GM21526 (cell line): ENCODE measurements at regions not wholly inside any gene's neighbourhood (a gene's known extent, or its start where the extent isn't known, plus 50 kb on each side); places are given as distances from the start of the nearest gene placed in this dataset.
"Not testable (repeated sequence)": the region's sequence is repeated elsewhere in the genome, so short reads cannot be mapped to it uniquely, and the experiment has no call there.

Source experiments
- ATAC-seq: cut with Tn5 transposase; IDR thresholded peaks from one replicate; pipeline ENCODE4 v1.9.1; 2021; ENCODE audit warnings: moderate library complexity; ENCODE audit not compliant: unreplicated experiment, low FRiP score

- ATAC-seq = no peak
Measured at GRCh38 chr3:107465064-107465631, 57.6 kb upstream of the BBX start.

GRCh38 chr3:107468782-107469181, 54.0 kb upstream of the BBX start:
- ATAC-seq = no peak

DNA sequence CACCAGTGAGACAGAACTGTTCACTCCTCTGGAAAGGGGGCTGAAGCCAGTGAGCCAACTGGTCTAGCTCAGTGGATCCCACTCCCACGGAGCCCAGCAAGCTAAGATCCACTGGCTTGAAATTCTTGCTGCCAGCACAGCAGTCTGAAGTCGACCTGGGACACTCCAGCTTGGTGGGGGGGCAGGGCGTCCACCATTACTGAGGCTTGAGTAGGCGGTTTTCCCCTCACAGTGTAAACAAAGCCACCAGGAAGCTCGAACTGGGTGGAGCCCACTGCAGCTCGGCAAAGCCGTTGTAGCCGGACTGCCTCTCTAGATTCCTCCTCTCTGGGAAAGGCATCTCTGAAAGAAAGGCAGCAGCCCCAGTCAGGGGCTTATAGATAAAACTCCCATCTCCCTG, 52.3 kb upstream of the BBX start:
- not testable (repeated sequence) for ATAC-seq
